HL-60 (cell line): ENCODE measurements at regions not wholly inside any gene's neighbourhood (a gene's known extent, or its start where the extent isn't known, plus 50 kb on each side); places are given as distances from the start of the nearest gene placed in this dataset.

Source experiments
- CTCF ChIP-seq: IDR thresholded peaks from one replicate; pipeline ENCODE4 v1.5.1; 2011; ENCODE audit warnings: low read length, control low read depth, inconsistent platforms; ENCODE audit not compliant: insufficient read depth
- GABPA ChIP-seq: IDR thresholded peaks from 2 replicates; pipeline ENCODE4 v1.6.1; 2012; ENCODE audit warnings: low read depth
- POLR2AphosphoS5 ChIP-seq: IDR thresholded peaks from 2 replicates; pipeline ENCODE4 v1.6.1; 2012; ENCODE audit warnings: low read depth
- SPI1 ChIP-seq: IDR thresholded peaks from 2 replicates; pipeline ENCODE4 v1.6.1; 2012; ENCODE audit warnings: low read depth, mild to moderate bottlenecking, borderline replicate concordance

DNA sequence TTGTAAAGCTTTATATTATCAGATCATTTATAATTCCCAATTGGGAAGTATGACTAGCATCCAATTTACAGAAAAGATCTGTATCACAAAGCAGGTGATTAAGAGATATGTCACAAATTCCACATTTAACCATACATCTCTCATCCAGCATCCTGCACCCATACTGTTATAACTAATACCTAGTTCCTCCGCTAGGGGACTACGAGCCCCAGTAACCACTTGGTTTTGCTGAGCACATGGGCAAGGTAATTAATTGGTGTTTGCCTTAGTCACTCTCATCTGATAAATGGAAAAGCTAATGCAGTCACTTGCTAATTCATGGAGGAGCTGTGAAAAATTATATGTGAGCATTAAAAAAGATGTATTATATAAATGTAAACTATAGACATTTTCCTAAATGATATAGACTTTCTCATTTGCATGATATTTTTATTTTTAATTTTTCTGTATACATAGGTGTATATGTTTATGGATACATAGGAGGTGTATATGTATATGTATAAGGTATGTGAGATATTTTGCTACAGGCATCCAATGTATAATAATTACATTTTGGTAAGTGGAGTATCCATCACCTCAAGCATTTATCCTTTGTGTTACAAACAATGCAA, 1031.8 kb downstream of the GALC start:
- TF ChIP-seq CTCF, result no peak
- no peak for TF ChIP-seq SPI1
- no peak for TF ChIP-seq POLR2AphosphoS5
- no peak for TF ChIP-seq GABPA
